HG03457 (cell line): ENCODE measurements at regions not wholly inside any gene's neighbourhood (a gene's known extent, or its start where the extent isn't known, plus 50 kb on each side); places are given as distances from the start of the nearest gene placed in this dataset.
"Not testable (repeated sequence)": the region's sequence is repeated elsewhere in the genome, so short reads cannot be mapped to it uniquely, and the experiment has no call there.

Experiments used
- ATAC-seq: cut with Tn5 transposase; IDR thresholded peaks from one replicate; pipeline ENCODE4 v1.9.1; 2021; ENCODE audit warnings: moderate number of reproducible peaks; ENCODE audit not compliant: unreplicated experiment

- ATAC-seq, result no peak
Measured at GRCh38 chr3:127520993-127521392, 69.5 kb downstream of the TPRA1 start.

- no peak for ATAC-seq
Measured at GRCh38 chr3:127518456-127519081, 72.0 kb downstream of the TPRA1 start.

- ATAC-seq, result no peak
Measured at GRCh38 chr3:127512256-127512655, 78.3 kb downstream of the TPRA1 start.

- ATAC-seq, result no peak
Measured at GRCh38 chr3:127501177-127501576, 89.4 kb downstream of the TPRA1 start.

GRCh38 chr3:127497676-127498075 is 92.9 kb downstream of the TPRA1 start:
- ATAC-seq, result no peak

GRCh38 chr3:127497166-127497565 is 93.4 kb downstream of the TPRA1 start:
- ATAC-seq, result no peak

- no peak for ATAC-seq
Measured at GRCh38 chr3:127495821-127496655, 94.5 kb downstream of the TPRA1 start.

- ATAC-seq, result no peak
Measured at GRCh38 chr3:127493924-127494646, 96.4 kb downstream of the TPRA1 start.

- no peak for ATAC-seq
Measured at GRCh38 chr3:127492426-127492825, 98.1 kb downstream of the TPRA1 start.

GRCh38 chr3:127491909-127492308 is 98.6 kb downstream of the TPRA1 start:
- ATAC-seq, result no peak

- no peak for ATAC-seq
Measured at GRCh38 chr3:127491323-127491722, 99.2 kb downstream of the TPRA1 start.

GRCh38 chr3:127491024-127491305 is 99.6 kb downstream of the TPRA1 start:
- ATAC-seq, result not testable (repeated sequence)

GRCh38 chr3:127490271-127491023 is 100.1 kb downstream of the TPRA1 start:
- ATAC-seq, result no peak

GRCh38 chr3:127489357-127489756 is 101.2 kb downstream of the TPRA1 start:
- no peak for ATAC-seq

- ATAC-seq, result no peak
Measured at GRCh38 chr3:127488740-127489139, 101.8 kb downstream of the TPRA1 start.

GRCh38 chr3:127488141-127488672 is 102.3 kb downstream of the TPRA1 start:
- no peak for ATAC-seq

GRCh38 chr3:127487196-127487595 is 103.3 kb downstream of the TPRA1 start:
- ATAC-seq, result no peak

GRCh38 chr3:127486321-127486944 is 104.1 kb downstream of the TPRA1 start:
- no peak for ATAC-seq

GRCh38 chr3:127485396-127486170 is 105.0 kb downstream of the TPRA1 start:
- ATAC-seq, result no peak
